ENCODE measurements at regions not wholly inside any gene's neighbourhood (a gene's known extent, or its start where the extent isn't known, plus 50 kb on each side); places are given as distances from the start of the nearest gene placed in this dataset.

DNA sequence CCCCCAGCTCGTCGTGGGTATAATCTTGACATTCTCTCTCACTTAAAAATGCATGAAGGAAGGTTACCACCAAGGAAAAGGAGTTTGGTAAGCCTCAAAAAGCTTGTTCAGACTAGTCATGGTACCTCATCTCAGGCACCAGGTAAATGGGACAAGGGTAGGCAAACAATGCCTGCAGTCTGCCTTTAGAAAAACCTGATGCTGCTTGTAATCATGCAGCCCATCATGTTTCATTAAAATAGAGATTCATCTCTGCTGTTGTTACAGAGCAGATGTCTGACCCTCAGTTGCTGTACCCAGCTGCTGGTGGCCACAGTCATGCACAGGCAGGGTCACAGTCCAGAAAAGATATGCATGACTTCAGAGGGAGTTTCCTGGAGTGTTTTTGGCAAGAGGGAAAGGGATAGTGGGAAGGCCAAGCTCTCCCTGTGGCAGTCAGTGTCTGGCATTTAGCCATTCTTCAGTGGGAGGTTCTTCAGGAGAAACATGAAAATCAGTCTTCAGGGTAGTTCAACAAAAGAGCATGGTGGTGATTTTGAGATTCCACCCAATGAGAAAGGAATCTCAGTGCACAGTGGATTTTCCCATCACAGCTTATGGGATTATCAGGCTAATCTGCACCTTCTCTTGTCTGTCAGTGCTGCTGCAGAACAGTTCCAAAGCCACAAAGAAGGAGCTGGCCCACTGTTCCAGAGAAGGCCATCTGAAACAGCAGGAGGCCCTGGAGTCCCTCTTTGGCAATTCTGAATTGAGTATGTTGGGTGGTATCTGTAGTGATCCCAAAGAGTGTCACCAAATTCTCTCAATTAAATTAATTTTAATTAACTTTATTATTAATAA, 202.7 kb upstream of the FRMD6 start:
- ATAC-seq: peak; percentile 23
- WGBS, 2 donors (ENCODE audit: low coverage in 1 of 2): 81 to 88% methylated on average over 2 of the region's 2 CpGs
- Histone ChIP-seq H3K27ac (no peak overlapping the region), H3K9me3 (no peaks in the 10 kb centered on the region), H3K4me1 (peaks cover 2 to 12% (median 4%) of the 10 kb centered on the region in 3 donors), H3K4me3 (no peak overlapping the region), H3K36me3 (no peaks in the 10 kb centered on the region), H3K27me3 (no peaks in the 10 kb centered on the region)
- TF ChIP-seq EP300 (IDR thresholded peaks at IDR 0.05) (no peak), POLR2A (IDR thresholded peaks at IDR 0.05) (no peak), POLR2AphosphoS5 (IDR thresholded peaks at IDR 0.05) (no peak)
- TF ChIP-seq, protein P1, sequence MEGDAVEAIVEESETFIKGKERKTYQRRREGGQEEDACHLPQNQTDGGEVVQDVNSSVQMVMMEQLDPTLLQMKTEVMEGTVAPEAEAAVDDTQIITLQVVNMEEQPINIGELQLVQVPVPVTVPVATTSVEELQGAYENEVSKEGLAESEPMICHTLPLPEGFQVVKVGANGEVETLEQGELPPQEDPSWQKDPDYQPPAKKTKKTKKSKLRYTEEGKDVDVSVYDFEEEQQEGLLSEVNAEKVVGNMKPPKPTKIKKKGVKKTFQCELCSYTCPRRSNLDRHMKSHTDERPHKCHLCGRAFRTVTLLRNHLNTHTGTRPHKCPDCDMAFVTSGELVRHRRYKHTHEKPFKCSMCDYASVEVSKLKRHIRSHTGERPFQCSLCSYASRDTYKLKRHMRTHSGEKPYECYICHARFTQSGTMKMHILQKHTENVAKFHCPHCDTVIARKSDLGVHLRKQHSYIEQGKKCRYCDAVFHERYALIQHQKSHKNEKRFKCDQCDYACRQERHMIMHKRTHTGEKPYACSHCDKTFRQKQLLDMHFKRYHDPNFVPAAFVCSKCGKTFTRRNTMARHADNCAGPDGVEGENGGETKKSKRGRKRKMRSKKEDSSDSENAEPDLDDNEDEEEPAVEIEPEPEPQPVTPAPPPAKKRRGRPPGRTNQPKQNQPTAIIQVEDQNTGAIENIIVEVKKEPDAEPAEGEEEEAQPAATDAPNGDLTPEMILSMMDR (IDR thresholded peaks at IDR 0.05): no peak

DNA sequence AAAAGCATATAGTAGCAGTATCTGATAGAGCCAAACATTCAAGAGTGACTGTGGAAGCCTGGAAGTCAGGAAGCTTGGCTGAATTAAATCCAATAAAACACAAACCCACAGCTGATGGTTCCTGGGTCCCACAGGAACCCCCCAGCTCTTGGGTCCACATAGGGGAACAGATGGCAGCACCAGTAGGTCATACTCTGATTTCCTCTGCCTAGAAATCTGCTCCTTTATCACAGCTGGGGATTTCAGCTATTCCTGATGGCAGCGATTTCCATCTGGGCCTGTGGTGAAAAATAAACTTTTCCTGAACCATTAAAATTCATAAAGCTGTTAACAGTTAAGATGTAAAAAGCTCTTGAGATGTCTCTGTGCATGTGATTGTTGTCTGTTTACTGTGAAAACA, 202.0 kb upstream of the FRMD6 start:
- no peaks in the 10 kb centered on the region for H3K9me3 ChIP-seq
- H3K36me3 ChIP-seq: no peaks in the 10 kb centered on the region
- H3K27ac ChIP-seq: no peak overlapping the region
- no peak overlapping the region for H3K4me3 ChIP-seq
- no peaks in the 10 kb centered on the region for H3K27me3 ChIP-seq
- H3K4me1 ChIP-seq: peaks cover 2 to 12% (median 4%) of the 10 kb centered on the region in 3 donors
- no peak for ATAC-seq
- 80% methylated on average over 1 of the region's 1 CpG for WGBS, 2 donors (ENCODE audit: low coverage in 1 of 2)
- no peak for TF ChIP-seq POLR2AphosphoS5 (IDR thresholded peaks at IDR 0.05)
- no peak for TF ChIP-seq POLR2A (IDR thresholded peaks at IDR 0.05)
- TF ChIP-seq, protein P1 (IDR thresholded peaks at IDR 0.05): no peak
- TF ChIP-seq EP300 (IDR thresholded peaks at IDR 0.05): no peak

DNA sequence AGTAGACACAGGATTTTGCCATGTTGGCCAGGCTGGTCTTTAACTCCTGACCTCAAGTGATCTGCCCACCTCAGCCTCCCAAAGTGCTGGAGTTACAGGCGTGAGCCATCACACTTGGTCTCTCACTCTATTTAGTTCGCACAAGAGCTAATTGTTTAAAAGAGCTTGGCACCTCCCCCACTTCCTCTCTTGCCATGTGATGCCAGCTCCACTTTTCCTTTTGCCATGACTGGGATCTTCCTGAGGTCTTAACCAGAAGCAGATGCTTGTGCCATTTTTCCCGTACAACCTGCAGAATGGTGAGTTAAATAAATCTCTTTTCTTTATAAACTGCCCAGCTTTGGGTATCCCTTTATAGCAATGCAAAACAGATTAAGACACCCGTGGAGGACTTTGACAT, 200.1 kb upstream of the FRMD6 start:
- no peak overlapping the region for H3K27ac ChIP-seq
- H3K4me3 ChIP-seq: no peak overlapping the region
- H3K9me3 ChIP-seq: no peaks in the 10 kb centered on the region
- H3K4me1 ChIP-seq: peaks cover 2 to 12% (median 4%) of the 10 kb centered on the region in 3 donors
- no peak for TF ChIP-seq POLR2AphosphoS5 (IDR thresholded peaks at IDR 0.05)
- TF ChIP-seq POLR2A (IDR thresholded peaks at IDR 0.05): no peak
- TF ChIP-seq, protein P1 (IDR thresholded peaks at IDR 0.05): no peak
- no peak for TF ChIP-seq EP300 (IDR thresholded peaks at IDR 0.05)
- no peaks in the 10 kb centered on the region for H3K36me3 ChIP-seq
- H3K27me3 ChIP-seq: no peaks in the 10 kb centered on the region
- 43 to 67% methylated on average over 2 to 4 of the region's 4 CpGs for WGBS, 2 donors (ENCODE audit: low coverage in 1 of 2)
- no peak for ATAC-seq

DNA sequence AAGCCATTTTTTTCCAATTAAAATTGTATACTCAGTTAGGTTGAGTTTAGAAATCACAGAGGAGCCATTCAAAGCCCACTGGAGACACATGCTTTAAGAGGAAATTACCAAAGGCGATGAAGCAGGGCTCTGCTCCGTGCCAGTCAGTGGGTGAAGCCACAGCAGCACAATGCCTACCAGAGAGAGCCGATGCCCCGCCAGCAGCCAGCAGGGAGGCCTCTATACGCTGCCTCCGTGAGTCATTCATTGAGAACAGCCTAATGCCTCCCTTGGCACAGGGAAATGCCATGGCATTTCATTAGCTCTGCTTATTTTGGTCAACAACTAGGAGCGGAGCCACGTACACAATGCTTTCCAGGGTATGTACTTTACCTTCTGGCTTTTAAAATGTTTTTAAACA, 197.8 kb upstream of the FRMD6 start:
- no peaks in the 10 kb centered on the region for H3K27me3 ChIP-seq
- WGBS, 2 donors (ENCODE audit: low coverage in 1 of 2): 78 to 100% methylated on average over 2 to 6 of the region's 8 CpGs
- peaks cover 2 to 6% (median 4%) of the 10 kb centered on the region in 3 donors for H3K4me1 ChIP-seq
- no peaks in the 10 kb centered on the region for H3K36me3 ChIP-seq
- no peaks in the 10 kb centered on the region for H3K9me3 ChIP-seq
- TF ChIP-seq POLR2A (IDR thresholded peaks at IDR 0.05) (no peak), EP300 (IDR thresholded peaks at IDR 0.05) (no peak), POLR2AphosphoS5 (IDR thresholded peaks at IDR 0.05) (no peak)
- TF ChIP-seq, protein P1 (IDR thresholded peaks at IDR 0.05): no peak
- H3K27ac ChIP-seq: no peak overlapping the region
- ATAC-seq: no peak
- no peak overlapping the region for H3K4me3 ChIP-seq

DNA sequence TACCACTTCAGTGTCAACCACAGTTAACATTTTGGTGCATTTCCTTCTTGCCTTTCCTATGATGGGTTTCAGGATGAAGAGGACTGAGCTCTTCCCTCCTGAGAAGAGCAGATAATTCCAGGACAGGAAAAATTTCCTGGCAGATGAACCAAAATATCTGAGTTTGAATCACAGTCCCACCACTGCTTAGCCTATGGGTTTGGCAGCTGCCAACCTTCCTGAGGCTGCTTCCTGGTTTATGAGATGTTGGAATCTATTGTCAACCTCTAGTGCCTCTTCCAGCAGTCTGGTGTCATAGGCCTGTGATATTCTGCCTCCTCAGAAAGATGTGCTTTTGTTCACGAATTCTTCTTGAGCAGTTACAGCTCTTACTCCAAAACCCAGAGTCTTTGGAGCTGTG, 197.4 kb upstream of the FRMD6 start:
- TF ChIP-seq POLR2A (IDR thresholded peaks at IDR 0.05) (no peak), POLR2AphosphoS5 (IDR thresholded peaks at IDR 0.05) (no peak)

More for the DNA sequence above, 197.4 kb upstream of the FRMD6 start:
- no peak for ATAC-seq
- no peaks in the 10 kb centered on the region for H3K9me3 ChIP-seq
- H3K4me3 ChIP-seq: no peak overlapping the region
- 89% methylated on average over 1 of the region's 1 CpG; no CpG with 5 or more reads in 1 of the 2 donors for WGBS, 2 donors (ENCODE audit: low coverage in 1 of 2)
- no peaks in the 10 kb centered on the region for H3K36me3 ChIP-seq
- H3K27me3 ChIP-seq: no peaks in the 10 kb centered on the region
- no peak overlapping the region for H3K27ac ChIP-seq
- H3K4me1 ChIP-seq: peaks cover 0 to 1% (median 0%) of the 10 kb centered on the region in 3 donors
